Mesendoderm (in vitro differentiated cells): ENCODE measurements at regions not wholly inside any gene's neighbourhood (a gene's known extent, or its start where the extent isn't known, plus 50 kb on each side); places are given as distances from the start of the nearest gene placed in this dataset.
"Not testable (repeated sequence)": the region's sequence is repeated elsewhere in the genome, so short reads cannot be mapped to it uniquely, and the experiment has no call there.

Experiments
- DNase-seq: peaks from one replicate; pipeline ENCODE4 v3.0.0; 2013
- H2AK5ac ChIP-seq: 2 replicates; pipeline ENCODE4 v1.6.1; 2013; ENCODE audit warnings: low read length, inconsistent platforms
- H2BK120ac ChIP-seq: 2 replicates; pipeline ENCODE4 v1.6.1; 2013; ENCODE audit warnings: low read depth, mild to moderate bottlenecking, low read length, moderate library complexity, mixed read lengths
- H2BK15ac ChIP-seq: replicated peaks from 2 replicates; pipeline ENCODE4 v1.6.1; 2013; ENCODE audit warnings: low read depth, mild to moderate bottlenecking, moderate library complexity
- H2BK5ac ChIP-seq: 2 replicates; pipeline ENCODE4 v1.6.1; 2013; ENCODE audit warnings: low read length, inconsistent platforms
- H3K18ac ChIP-seq: 2 replicates; pipeline ENCODE4 v1.6.1; 2013; ENCODE audit warnings: mild to moderate bottlenecking, low read length, mixed read lengths
- H3K23ac ChIP-seq: one replicate; pipeline ENCODE4 v1.6.1; 2013; ENCODE audit warnings: low read length
- H3K27ac ChIP-seq: 2 replicates; pipeline ENCODE4 v1.5.1; 2013; ENCODE audit warnings: low read depth, mild to moderate bottlenecking, inconsistent platforms, low read length, moderate library complexity
- H3K27me3 ChIP-seq: 2 replicates; pipeline ENCODE4 v1.6.1; 2013; ENCODE audit warnings: low read length, control low read depth, mild to moderate bottlenecking, inconsistent platforms; ENCODE audit not compliant: insufficient read depth, poor library complexity
- H3K36me3 ChIP-seq: 2 replicates; pipeline ENCODE4 v1.6.1; 2013; ENCODE audit warnings: low read length, inconsistent platforms; ENCODE audit not compliant: control insufficient read depth, insufficient read depth
- H3K4ac ChIP-seq: one replicate; pipeline ENCODE4 v1.6.1; 2013; ENCODE audit warnings: low read depth, mild to moderate bottlenecking, low read length, moderate library complexity
- H3K4me1 ChIP-seq: 2 replicates; pipeline ENCODE4 v1.6.1; 2013; ENCODE audit warnings: low read depth, low read length, inconsistent platforms; ENCODE audit not compliant: control insufficient read depth
- H3K4me2 ChIP-seq: 2 replicates; pipeline ENCODE4 v1.6.1; 2013; ENCODE audit warnings: low read length
- H3K4me3 ChIP-seq: 2 replicates; pipeline ENCODE4 v1.5.1; 2013; ENCODE audit warnings: mild to moderate bottlenecking, low read length
- H3K56ac ChIP-seq: one replicate; pipeline ENCODE4 v1.6.1; 2013; ENCODE audit warnings: low read length
- H3K79me1 ChIP-seq: 2 replicates; pipeline ENCODE4 v1.6.1; 2013; ENCODE audit warnings: low read length, inconsistent platforms
- H3K79me2 ChIP-seq: 2 replicates; pipeline ENCODE4 v1.6.1; 2013; ENCODE audit warnings: mild to moderate bottlenecking, low read length; ENCODE audit not compliant: control insufficient read depth, insufficient read depth
- H3K9ac ChIP-seq: 2 replicates; pipeline ENCODE4 v1.6.1; 2013; ENCODE audit warnings: low read length, inconsistent platforms
- H4K5ac ChIP-seq: one replicate; pipeline ENCODE4 v1.6.1; 2013; ENCODE audit warnings: low read length
- H4K8ac ChIP-seq: one replicate; pipeline ENCODE4 v1.6.1; 2013; ENCODE audit warnings: low read depth, mild to moderate bottlenecking, control low read depth, low read length, moderate library complexity
- WGBS: extraction: QIAGEN DNeasy Blood & Tissue Kit; methylation state at CpG from one replicate; pipeline ENCODE4 v1.1.7; 2013; ENCODE audit warnings: low lambda C conversion rate, missing lambda C conversion rate; ENCODE audit not compliant: insufficient coverage; ENCODE audit errors: extremely low coverage; 5-methylcytosine and 5-hydroxymethylcytosine counted together

DNA sequence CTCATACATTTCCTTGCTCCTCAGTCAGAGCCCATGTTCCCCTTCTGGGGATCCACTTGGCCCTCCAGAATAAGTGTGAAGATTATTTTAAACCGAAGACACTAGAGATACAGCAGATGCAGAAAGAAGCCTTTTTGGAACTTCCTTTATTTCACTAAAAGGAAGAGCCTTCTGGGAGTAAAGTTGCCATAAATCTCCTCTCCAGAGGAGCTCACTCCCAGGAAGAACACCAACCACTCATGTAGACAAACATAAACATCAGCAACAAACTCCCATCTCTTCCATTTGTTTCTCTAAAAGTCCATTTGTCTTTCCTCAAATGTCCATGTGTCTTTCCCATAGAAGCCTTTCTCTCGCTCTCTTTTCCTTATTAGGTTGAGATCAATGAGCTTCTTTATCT lies 62.4 kb upstream of the MSH6 start:
- Histone ChIP-seq H3K4me2 (no peak overlapping the region), H3K36me3 (no peaks in the 10 kb centered on the region), H2AK5ac (no peak overlapping the region), H2BK5ac (no peak overlapping the region), H3K27ac (no peak overlapping the region), H3K18ac (no peak overlapping the region), H3K23ac (no peak overlapping the region), H3K9ac (no peak overlapping the region), H4K5ac (no peak overlapping the region), H3K4ac (no peak overlapping the region), H3K56ac (no peak overlapping the region), H3K4me3 (no peak overlapping the region), H2BK120ac (no peak overlapping the region), H3K79me2 (no peaks in the 10 kb centered on the region), H3K27me3 (no peaks in the 10 kb centered on the region), H3K4me1 (no peaks in the 10 kb centered on the region), H2BK15ac (no peak overlapping the region), H3K79me1 (no peaks in the 10 kb centered on the region), H4K8ac (no peak overlapping the region)
- WGBS, result no CpG with 5 or more reads among the region's 2 CpGs
- DNase-seq, result no peak

DNA sequence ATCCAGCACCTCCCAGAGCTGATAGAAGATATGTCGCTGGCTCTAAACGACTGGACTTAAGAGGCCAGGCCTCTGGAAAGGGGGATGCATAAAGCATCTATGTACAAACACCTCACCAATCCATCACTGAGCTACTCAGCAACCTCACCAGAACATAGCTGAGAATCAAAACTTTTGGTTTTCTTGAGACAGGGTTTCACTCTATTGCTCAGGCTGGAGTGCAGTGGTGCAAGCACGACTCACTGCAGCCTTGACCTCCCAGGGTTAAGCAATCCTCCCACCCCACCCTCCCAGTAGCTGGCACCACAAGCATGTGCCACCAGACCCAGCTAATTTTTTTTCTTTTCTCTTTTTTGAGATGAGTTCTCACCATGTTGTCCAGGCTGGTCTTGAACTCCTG lies 62.9 kb upstream of the MSH6 start:
- no peaks in the 10 kb centered on the region for H3K4me1 ChIP-seq
- peak overlapping the region; percentile 81 for H3K4ac ChIP-seq
- H2BK120ac ChIP-seq, result peak overlapping the region; percentile 49
- no peak overlapping the region for H3K9ac ChIP-seq
- DNase-seq, result no peak
- no peak overlapping the region for H4K8ac ChIP-seq
- no peaks in the 10 kb centered on the region for H3K79me1 ChIP-seq
- H2BK5ac ChIP-seq, result no peak overlapping the region
- no peak overlapping the region for H3K23ac ChIP-seq
- no peak overlapping the region for H3K4me2 ChIP-seq
- no peak overlapping the region for H3K56ac ChIP-seq
- H3K79me2 ChIP-seq, result no peaks in the 10 kb centered on the region
- no peaks in the 10 kb centered on the region for H3K36me3 ChIP-seq
- no peaks in the 10 kb centered on the region for H3K27me3 ChIP-seq
- no peak overlapping the region for H3K27ac ChIP-seq
- no peak overlapping the region for H2AK5ac ChIP-seq
- peak overlapping the region; percentile 31 for H3K18ac ChIP-seq
- no peak overlapping the region for H2BK15ac ChIP-seq
- no peak overlapping the region for H3K4me3 ChIP-seq
- WGBS, result no CpG with 5 or more reads among the region's 3 CpGs
- no peak overlapping the region for H4K5ac ChIP-seq

GRCh38 chr2:47719099-47719498 lies 63.8 kb upstream of the MSH6 start:
- Histone ChIP-seq H3K36me3 (no peaks in the 10 kb centered on the region), H3K56ac (no peak overlapping the region), H3K23ac (no peak overlapping the region), H3K4me3 (no peak overlapping the region), H2BK120ac (no peak overlapping the region), H3K9ac (no peak overlapping the region), H3K18ac (no peak overlapping the region), H3K79me1 (no peaks in the 10 kb centered on the region), H4K5ac (no peak overlapping the region), H3K4ac (no peak overlapping the region), H2BK5ac (no peak overlapping the region), H3K4me1 (no peaks in the 10 kb centered on the region), H3K79me2 (no peaks in the 10 kb centered on the region), H3K27ac (no peak overlapping the region), H3K27me3 (no peaks in the 10 kb centered on the region), H2AK5ac (no peak overlapping the region), H4K8ac (no peak overlapping the region), H3K4me2 (no peak overlapping the region), H2BK15ac (no peak overlapping the region)
- no CpG with 5 or more reads among the region's 4 CpGs for WGBS
- DNase-seq, result no peak

DNA sequence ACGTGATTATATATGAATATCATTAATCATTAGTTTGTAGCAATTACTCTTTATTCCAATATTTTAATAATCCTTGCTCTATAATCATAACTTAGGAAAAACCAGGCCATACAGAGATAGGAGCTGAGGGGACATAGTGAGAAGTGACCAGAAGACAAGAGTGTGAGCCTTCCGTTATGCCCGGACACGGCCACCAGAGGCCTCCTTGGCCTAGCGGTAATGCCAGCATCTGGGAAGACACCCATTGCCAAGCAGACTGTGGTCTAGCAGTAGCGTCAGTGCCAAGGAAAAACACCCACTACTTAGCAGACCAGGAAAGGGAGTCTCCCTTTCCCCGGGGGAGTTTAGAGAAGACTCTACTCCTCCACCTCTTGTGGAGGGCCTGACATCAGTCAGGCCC lies 66.6 kb upstream of the MSH6 start:
- H2BK5ac ChIP-seq, H3K36me3 ChIP-seq, H3K23ac ChIP-seq, H3K79me2 ChIP-seq, H3K4me3 ChIP-seq, H3K4ac ChIP-seq, H3K18ac ChIP-seq, H3K79me1 ChIP-seq, H3K9ac ChIP-seq, H2BK15ac ChIP-seq, H3K27me3 ChIP-seq, H2BK120ac ChIP-seq, H3K4me1 ChIP-seq, H3K27ac ChIP-seq, H2AK5ac ChIP-seq, H3K4me2 ChIP-seq, H4K5ac ChIP-seq, H3K56ac ChIP-seq, H4K8ac ChIP-seq: not testable (repeated sequence)
- WGBS, result no CpG with 5 or more reads among the region's 7 CpGs
- peak; percentile 44 for DNase-seq

DNA sequence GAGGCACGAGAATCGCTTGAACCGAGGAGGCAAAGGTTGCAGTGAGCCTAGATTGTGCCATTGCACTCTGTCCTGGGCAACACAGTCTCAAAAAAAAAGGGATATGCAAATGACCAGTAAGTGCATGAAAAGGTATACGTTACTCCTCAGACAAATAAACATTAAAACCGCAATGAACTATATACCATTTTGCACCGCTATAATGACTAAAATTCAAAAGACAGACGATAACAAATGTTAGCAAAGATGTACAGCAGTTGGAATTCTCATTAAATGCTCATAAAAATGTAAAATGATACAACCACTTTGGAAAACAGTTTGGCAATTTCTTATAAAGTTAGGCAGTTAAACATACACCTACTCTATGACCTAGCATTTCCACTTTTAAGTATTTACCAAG lies 67.4 kb upstream of the MSH6 start:
- Histone ChIP-seq H2AK5ac (no peak overlapping the region), H2BK5ac (no peak overlapping the region), H3K18ac (no peak overlapping the region), H2BK15ac (no peak overlapping the region), H3K9ac (no peak overlapping the region), H3K4me3 (no peak overlapping the region), H2BK120ac (no peak overlapping the region), H3K79me1 (no peaks in the 10 kb centered on the region), H3K79me2 (no peaks in the 10 kb centered on the region), H3K56ac (no peak overlapping the region), H3K27ac (no peak overlapping the region), H3K4me1 (no peaks in the 10 kb centered on the region), H3K36me3 (no peaks in the 10 kb centered on the region), H3K4ac (no peak overlapping the region), H3K4me2 (no peak overlapping the region), H4K8ac (no peak overlapping the region), H3K27me3 (no peaks in the 10 kb centered on the region), H4K5ac (no peak overlapping the region), H3K23ac (no peak overlapping the region)
- WGBS, result no CpG with 5 or more reads among the region's 7 CpGs
- no peak for DNase-seq

- Histone ChIP-seq H2BK15ac (no peak overlapping the region), H2BK5ac (no peak overlapping the region), H3K27ac (no peak overlapping the region), H3K23ac (no peak overlapping the region), H2AK5ac (no peak overlapping the region), H3K4me1 (no peaks in the 10 kb centered on the region), H3K4me3 (no peak overlapping the region), H3K36me3 (no peaks in the 10 kb centered on the region), H3K9ac (no peak overlapping the region), H3K79me2 (no peaks in the 10 kb centered on the region), H3K18ac (no peak overlapping the region), H3K4ac (no peak overlapping the region), H3K4me2 (no peak overlapping the region), H3K56ac (no peak overlapping the region), H4K8ac (no peak overlapping the region), H4K5ac (no peak overlapping the region), H2BK120ac (no peak overlapping the region), H3K79me1 (no peaks in the 10 kb centered on the region), H3K27me3 (no peaks in the 10 kb centered on the region)
- no CpG with 5 or more reads among the region's 4 CpGs for WGBS
- no peak for DNase-seq
These were observed 74.0 kb upstream of the MSH6 start for GRCh38 chr2:47708801-47709499.
